Activated T-helper 1 cell treated with anti-CD3 and anti-CD28 coated beads, Interleukin-2, amount 50 U/mL, for 16 hours (primary cell): ENCODE measurements at regions not wholly inside any gene's neighbourhood (a gene's known extent, or its start where the extent isn't known, plus 50 kb on each side); places are given as distances from the start of the nearest gene placed in this dataset.

Source experiments
- DNase-seq, 2 donors: peaks; one replicate each; pipeline ENCODE4 v3.0.0-alpha.2; 2020; ENCODE audit warnings: low read depth in 1 of 2, low spot score in 1 of 2

DNA sequence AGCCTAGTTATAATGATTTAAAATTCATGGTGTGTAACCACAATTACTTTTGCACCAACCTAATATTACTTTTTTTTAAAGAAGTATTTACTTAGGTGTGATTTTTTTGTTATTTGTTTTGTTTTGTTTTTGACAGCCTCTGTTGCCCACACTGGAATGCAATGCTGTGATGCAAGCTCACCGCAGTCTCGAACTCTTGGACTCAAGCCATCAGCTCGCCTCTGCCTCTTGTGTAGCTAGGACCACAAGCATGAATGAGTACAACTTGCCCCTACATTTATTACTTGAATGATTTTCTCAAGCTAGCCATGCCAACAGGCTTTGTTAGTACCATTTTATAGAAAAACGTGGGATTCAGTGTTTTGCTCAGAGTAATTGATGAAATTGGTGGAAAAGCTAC is 488.8 kb upstream of the CPEB2 start:
- no peak for DNase-seq

DNA sequence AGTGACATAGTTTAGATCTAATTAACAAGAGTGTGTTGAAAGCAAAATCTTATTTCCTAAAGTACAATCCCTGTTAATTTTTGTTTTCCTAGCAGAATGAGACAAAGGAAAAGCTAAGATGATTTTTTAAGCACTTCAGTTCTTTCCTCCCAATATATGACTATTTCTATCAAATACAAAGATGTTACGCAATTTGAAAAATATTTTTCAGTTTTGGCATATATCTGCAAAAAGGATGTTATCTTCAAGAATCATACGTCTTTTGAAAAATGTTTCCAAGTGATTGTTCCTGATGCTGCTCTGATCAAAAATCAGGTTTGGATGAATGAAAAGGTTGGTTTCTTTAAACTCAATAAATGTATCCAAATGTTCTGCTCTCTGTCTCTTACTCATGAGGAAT is 486.7 kb upstream of the CPEB2 start:
- no peak for DNase-seq

DNA sequence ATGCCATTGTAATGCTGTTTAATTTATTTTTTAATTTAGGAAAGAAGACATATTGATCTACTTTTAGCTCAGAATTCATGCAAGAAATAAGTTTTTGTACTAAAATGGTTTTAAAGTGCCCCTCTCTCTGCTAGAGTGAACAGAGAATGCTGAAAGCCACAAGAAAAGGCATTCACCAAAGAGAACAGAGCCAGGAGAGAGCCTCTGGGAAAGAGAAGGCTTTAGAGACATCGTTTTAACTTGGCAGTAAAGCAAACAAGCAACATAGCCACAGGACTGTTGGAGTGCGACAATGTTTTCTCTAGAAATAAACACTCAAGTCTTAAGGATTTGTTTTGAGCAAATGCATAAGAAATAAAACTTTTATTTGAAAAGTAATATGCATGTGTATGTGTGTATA is 484.1 kb upstream of the CPEB2 start:
- no peak for DNase-seq

DNA sequence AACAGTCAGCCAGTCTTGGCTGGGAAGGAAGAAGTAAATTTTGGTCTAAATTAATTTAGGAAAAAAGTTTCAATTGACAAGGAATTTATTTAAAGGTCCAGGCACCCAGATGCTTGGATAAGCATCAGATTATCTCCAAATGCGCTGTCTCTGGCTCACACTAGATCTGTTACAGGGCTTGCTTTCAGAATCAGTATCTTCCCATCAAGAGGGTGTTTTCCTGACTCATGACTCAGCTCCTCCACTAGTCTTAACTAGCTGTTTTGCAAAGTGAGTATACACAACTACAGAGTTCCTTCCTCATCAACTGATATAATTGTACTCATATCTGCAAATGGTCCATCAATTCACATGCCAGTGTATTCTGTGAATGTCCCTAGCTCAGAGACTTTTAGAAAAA is 482.1 kb upstream of the CPEB2 start:
- DNase-seq, result no peak

DNA sequence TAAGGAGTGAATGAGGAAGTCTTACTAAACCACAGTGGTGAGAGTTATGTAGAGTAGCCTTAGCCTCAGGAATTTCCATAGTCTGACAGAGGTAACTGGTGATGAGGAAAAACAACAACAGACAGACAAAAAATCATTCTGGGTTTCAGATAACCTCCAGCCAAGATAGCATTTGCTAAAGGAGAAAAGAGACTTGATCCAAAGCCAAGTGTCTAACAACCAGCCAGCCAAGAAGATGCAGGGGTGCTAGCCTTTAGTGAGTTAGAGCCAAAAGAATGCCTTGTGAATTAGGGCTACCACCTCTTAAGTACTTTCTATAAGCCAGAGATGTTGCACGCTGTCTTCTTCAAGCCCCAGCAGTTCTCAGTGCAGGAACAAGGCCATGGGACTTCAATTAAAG is 478.0 kb upstream of the CPEB2 start:
- no peak for DNase-seq

DNA sequence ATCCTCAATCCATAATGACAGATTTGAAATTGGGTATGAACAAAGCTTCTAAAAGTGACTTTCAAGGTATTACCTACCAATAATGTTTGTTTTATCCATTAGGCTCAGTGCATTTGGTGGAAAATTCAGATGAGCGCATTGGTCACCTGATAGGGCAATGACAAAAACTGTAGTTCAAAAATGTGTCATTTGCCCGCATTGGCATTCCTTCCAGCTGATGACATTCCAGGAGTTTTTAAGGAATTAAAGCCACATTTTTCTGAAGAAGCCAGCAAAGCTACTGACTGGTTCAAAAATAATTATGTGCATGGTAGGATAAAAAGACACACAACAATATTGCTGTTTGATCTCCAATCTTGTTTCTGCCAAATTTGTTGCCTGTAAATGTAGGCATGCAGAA is 473.4 kb upstream of the CPEB2 start:
- DNase-seq, result no peak

DNA sequence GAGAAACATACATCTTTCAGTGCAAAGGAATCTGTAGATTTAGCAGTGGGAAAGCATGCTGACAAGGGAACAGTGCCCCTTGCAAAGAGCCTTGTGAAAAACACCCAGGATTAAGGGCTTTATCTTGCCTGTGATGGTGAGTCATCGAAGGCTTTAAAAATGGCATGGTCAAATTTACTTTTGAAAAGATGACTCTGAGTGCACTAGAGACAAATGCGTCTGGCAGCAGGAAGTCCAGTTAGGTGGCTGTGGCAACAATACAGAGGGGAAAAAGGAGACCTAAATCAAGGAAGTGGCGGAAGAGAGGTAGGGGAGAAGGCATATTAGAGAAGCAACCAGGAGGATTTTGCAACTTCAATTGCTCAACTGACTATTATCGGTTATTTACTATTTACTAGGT is 472.6 kb upstream of the CPEB2 start:
- no peak for DNase-seq

DNA sequence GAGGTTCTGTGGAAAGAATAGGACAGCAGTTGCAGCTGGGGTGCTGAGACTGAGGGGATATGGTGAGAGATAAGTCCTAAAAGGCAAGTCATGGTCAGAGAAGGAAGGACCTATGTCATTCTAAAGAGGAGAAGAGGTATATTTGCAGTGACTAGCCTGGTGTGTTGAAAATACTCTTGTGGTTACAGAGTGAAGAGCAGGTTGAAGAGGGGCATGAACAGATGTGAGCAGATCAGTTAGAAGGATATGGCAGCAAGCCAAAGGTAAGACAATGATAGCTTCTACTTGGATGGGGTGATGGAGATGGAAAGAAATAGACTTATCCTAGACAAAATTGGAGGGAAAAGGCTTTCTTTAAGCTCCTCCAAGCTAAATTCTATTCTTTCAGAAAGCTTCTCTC is 469.8 kb upstream of the CPEB2 start:
- DNase-seq, result no peak

DNA sequence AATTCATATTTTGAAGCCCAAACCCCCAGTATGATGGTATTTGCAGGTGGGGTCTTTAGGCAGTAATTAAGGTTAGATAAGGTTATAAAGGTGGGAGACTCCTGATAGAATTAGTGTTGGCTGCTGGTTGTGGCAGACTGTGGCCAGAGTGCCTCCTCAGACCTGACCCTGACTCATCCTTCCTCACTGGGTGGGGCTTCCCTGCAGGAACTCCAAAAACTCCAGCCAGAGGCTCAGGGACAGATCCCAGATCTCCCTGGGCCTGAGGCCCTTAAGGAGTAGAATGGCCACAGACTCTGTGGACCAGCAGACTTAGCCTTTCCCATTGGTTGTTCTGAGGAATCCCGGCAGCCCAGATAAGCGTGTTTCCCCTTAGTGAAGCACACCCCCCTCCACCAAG is 463.0 kb upstream of the CPEB2 start:
- DNase-seq, result no peak

DNA sequence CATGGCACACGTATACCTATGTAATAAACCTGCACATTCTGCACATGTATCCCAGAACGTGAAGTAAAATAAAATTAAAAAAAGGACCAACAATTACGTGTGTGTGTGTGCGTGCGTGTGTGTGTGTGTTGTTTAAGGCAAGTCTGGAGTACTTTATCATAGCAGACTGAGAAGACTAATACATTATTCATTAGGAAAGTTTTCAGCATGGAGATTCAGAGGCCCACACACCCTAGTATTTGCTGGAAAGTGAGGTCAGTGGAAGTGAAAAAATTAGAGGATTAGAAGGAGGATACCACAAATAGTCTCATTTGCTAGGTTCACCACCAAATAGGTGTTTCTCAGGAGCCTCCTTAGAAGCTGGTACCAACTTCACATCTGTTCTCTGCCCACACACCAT is 457.1 kb upstream of the CPEB2 start:
- DNase-seq, result no peak

DNA sequence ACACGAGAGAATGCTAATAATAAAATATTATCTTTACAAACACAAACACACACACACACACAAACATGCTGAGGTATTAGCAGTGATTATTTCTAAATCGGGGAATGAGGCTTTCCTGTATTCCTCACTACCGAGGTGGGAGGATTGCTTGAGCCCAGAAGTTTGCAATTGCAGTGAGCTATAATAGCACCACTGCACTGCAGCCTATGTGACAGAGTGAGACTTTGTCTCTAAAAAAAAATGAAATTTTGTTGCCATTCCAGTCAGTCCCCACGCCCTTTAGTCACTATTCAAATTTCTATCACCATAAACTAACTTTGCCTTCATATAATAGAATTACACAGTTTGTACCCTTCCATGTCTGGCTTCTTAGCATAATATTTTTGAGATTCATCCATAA is 456.5 kb upstream of the CPEB2 start:
- no peak for DNase-seq

DNA sequence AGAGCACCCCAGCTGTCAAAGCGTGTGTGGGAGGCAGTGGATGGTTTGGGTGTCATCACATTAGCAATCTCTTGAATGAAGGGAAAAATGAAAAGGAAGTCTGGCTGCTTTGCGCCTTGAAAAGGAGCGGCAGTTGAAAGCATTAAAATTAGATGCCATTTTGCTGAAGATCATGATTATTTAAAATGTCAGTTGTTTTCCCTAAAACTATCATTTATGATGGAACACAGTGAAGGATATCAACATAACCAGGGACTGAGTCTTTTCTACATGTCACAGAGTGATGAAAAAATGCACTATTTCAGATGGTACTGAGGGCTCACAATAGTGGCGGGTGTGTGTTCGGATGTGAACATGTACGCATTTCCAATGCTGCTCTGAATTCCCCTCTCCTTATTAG is 450.2 kb upstream of the CPEB2 start:
- no peak for DNase-seq

DNA sequence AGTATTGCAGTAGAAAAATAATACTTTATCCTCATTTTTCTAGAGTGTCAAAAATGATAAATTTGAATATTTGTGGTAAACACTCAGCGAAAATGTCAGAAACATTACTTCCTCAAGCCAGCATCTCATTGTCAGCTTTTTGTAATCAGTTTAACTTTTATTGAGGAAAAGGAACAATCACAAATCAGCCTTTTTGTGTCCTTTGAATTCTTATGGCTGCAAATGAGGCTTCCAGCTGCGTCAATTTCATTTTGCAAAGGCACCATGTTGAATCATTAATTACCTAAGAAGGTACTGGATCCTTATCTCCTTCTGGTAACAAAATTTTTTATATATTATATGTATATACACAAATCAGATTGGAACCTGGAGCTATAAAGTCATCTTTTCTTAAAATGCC is 442.6 kb upstream of the CPEB2 start:
- DNase-seq, result no peak

DNA sequence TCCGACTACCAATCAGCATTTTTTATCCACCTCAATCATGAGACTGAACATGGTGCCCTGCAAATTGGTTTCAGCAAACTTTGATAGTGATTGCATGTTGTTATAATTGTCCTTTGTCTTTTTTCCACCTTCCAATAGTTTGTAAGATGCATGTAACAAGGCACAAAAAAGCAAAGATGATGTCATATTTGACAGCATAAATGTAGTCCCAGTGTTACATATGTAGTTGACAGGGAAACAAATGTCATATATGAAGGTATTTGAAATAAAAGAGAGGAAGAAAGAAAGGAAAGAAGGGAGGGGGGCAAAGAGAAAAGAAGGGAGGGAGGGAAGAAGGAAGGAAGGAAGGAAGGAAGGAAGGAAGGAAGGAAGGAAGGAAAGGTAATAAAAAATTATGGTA is 441.7 kb upstream of the CPEB2 start:
- no peak for DNase-seq

DNA sequence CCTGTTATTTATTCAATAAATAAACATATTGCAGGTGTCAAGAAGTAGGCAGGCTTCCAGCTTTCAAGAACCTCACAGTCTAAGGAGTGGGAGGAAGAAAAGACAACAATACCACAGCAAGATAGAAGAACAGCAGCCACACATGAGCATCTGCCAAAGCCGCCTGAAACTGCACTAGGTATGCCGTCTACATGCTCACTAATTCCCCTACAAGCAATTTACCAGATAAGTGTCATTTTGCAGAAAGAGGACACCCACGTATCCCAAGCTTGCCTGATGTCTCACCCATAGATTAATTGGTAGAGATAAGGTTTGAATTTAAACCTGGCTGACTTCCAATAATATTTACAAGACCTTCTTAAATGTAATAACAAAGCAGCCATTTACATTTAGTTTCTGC is 439.4 kb upstream of the CPEB2 start:
- DNase-seq, result no peak

DNA sequence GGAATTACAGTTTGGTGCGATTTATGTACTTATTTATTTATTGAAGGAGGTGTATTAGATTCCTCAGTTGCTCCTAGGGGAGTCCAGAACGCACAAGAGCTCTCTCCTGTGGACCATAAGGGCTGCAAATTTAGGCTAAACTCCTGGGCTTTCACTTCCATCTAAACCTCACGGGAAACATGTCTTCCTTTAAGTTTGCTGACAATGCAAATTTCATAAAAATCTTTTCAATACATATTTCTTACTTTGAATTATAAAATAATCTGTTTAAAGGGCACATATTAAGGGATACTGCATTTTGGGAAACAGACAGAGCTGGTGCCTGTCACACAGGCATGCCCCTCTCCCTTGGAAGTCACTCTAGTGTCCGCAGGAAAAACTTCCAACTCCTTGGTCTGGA is 438.0 kb upstream of the CPEB2 start:
- DNase-seq, result no peak

DNA sequence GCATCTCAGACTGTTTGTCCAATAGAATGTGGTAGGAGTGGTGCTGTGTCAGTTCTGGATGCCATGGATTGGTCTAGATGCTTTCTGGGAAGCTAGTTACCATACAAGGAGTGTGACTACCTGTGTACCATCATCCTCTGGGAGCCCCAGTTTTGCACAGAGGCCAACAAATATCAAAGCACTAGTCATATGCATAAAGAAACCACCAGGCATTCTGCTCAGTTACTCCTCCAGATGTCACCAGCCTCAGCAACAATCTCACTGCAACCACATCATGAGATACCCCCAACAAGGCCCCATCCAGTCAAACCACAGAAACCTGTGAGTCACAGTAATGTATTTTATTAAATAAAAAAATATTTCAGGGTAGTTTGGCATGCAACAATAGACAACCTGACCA is 435.8 kb upstream of the CPEB2 start:
- no peak for DNase-seq

DNA sequence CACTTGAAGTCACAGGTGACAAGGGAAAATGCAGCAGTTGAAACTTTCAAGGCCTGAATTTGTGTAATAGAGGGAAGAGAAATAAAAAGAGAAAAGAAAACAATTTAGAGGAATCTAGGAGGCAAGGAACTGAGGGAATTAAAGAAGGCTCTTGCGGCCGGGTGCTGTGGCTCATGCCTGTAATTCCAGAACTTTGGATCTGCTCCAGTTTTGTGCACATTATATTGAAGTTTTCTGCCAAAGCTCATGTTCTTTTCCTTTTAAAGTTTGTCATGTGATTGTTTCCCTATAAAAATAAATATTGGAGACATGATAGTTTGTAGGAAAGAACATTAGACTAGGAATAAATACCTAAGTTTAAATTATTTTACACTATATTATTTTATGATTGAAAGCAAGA is 433.9 kb upstream of the CPEB2 start:
- DNase-seq, result no peak

DNA sequence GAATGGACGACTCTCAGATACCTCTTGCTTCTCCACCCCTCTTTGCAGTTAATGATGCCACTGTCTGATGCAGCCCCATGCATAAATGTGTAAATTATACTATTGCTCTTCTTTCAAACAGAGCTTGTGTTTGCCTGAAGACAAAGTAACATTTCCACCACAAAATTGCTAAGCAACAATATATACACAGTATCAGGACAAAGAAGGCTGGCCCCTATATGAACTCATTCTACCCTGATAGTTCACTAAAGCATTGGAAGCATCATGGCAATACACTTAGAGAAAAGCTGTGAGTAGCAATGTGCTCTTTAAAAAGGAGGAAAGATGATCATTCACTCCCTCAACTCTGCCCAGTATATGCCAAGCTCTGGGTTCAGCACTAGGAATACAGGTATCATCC is 427.0 kb upstream of the CPEB2 start:
- no peak for DNase-seq

DNA sequence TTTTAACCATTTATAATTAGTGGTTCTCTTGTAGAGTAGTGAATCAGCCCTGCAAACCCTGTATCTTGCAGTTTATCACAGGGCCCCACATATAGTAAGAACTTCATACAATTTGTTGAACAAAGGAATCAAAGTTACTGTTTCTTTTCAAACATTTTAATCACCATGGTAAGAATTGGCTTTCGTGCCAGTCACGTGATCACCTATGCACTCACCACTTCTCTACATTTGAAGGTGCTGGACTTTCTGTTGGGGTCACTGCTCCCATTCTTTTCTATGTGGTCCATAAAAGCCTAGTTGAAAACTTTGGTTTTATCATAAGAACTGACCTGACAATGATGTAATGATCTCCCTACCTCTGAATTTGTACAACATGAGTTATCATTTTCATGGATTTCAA is 426.4 kb upstream of the CPEB2 start:
- DNase-seq, result no peak

DNA sequence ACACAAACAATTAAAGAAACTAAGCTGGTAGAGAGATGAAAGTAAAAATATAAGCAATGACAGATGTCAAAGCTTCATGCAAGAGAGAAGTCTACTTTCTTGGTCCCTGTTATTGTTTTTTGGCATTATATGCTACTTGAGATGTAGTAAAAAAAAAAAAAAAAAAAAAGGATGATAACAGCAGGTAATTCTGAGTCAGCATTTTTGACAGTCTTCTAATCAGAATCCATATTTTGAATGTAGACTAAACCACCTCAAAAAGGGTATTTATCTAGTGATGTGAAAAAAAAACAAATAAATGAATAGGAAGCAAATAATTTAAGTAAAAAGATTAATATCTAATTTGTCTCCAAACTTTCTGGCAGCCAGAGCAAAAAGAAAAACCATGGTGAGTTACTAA is 422.2 kb upstream of the CPEB2 start:
- no peak for DNase-seq

DNA sequence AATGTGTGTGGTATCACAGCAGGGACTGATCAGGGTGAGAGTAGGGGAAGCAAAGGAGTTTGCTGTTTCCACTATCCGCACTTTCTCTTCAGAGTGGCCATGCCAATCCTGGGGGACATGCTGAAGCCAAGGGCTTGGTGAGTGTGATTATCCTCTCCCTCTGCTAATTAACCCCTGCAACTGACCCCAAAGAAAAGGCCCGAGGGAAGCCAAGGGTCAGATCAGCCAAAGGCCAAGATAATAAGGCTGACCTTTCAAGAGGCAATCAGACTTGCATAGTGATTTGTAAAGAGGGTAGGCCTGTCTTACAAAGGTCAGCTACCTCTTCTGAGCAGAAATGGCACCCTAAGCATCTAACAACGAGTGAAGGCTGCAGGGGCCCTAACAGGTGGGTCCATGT is 420.5 kb upstream of the CPEB2 start:
- no peak for DNase-seq

DNA sequence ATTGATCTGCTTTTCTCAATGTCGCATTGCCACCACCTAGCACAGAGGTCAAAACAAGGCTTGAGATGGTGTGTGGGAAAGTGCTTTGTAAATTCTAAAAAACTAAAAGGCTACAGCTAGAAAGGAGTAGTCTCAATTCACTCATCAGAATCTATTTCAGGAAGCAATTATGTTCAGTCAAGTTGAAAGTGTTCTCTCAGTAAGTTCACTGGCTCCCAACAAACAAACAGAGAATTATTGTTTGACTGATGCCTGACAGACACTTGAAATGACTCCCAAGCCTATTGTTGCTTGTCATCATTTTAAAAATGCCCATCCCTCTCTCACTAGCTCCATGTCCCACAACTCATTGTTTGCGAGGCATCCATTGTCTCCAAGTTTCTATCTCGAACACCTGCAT is 419.6 kb upstream of the CPEB2 start:
- DNase-seq, result no peak

DNA sequence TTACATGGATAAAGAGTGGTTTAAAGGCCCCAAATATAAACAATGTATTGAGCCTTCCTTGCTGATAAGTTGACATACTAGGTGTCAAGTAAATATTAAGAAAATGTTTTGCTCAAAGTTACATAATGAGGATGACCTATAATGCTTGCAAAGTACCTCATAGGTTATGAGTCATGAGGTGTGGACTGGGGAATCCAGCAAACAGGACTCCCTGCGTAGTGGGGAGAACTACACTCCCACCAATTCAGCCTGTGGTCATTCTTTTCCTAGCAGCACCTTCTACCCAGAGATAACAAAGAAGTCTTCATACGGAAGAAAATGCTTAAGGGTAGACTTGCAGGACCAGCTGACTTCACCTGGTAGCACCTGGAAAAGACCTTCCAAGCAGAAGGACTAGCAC is 418.9 kb upstream of the CPEB2 start:
- DNase-seq, result no peak

DNA sequence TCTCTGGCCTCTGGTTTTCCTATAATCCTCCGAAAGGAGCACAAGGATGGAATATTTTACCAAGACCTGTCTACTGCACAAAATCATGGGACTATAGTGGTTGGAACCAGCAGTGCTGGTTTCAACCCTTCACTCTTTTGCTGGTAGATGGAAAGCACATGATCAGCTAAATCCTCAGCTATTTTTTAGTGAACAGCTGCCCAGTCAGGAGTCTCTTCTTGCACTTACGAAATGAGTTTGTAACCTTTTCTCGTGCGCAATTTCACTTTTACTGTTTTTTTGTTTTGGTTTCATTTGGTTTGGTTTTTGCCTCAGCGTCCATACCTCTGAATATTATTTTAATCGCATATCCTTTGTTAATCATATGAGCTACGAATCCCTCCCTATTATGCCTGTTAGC is 418.5 kb upstream of the CPEB2 start:
- DNase-seq, result no peak
